Stimulated activated effector memory CD8-positive, alpha-beta T cell treated with anti-CD3 and anti-CD28 coated beads, Interleukin-12 subunit alpha, Interleukin-12 subunit beta, amount 100 ng/mL, for 72 hours (primary cell): ENCODE measurements at regions not wholly inside any gene's neighbourhood (a gene's known extent, or its start where the extent isn't known, plus 50 kb on each side); places are given as distances from the start of the nearest gene placed in this dataset.

Experiments
- ATAC-seq: fragments of 150-1000 bp; cut with Tn5 transposase; 2 replicates; pipeline ENCODE4 v1.10.0; 2021
- DNase-seq, 2 donors: peaks; one replicate each; pipeline ENCODE4 v3.0.0; 2021 to 2022; ENCODE audit warnings: low spot score in 2 of 2
- H3K27ac Mint-ChIP-seq: one replicate; pipeline ENCODE4 v1.8.0; 2022; ENCODE audit warnings: mild to moderate bottlenecking, mixed read lengths
- H3K36me3 Mint-ChIP-seq: one replicate; pipeline ENCODE4 v1.8.0; 2022; ENCODE audit warnings: mild to moderate bottlenecking, mixed read lengths
- H3K4me1 Mint-ChIP-seq: one replicate; pipeline ENCODE4 v1.8.0; 2022; ENCODE audit warnings: mixed read lengths
- H3K4me3 Mint-ChIP-seq: one replicate; pipeline ENCODE4 v1.8.0; 2022; ENCODE audit warnings: mild to moderate bottlenecking, mixed read lengths
- H3K9me3 Mint-ChIP-seq: one replicate; pipeline ENCODE4 v1.8.0; 2022; ENCODE audit warnings: mixed read lengths

DNA sequence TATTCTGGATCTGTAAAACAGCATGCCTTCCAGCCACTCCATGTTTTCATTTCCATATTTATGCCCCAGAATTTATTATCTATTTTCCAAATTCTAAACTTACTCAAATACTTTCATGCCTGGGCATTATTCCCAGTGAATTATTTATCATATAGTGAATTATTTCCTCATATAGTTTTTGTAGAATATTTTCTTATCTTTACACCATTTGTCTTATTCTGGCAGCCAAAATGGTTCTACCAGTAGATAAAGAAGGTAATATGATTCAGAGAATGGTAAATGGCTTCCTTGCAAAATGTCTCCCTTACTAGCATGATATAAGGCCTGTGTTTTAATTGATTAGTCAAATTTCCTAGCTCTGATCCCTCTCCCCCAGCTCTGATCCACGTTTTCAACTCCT is 305.8 kb downstream of the SPRY2 start:
- H3K27ac Mint-ChIP-seq = no peak overlapping the region
- no peaks in the 10 kb centered on the region for H3K36me3 Mint-ChIP-seq
- ATAC-seq = no peak
- no peaks in the 10 kb centered on the region for H3K4me1 Mint-ChIP-seq
- DNase-seq = no peak
- no peak overlapping the region for H3K4me3 Mint-ChIP-seq
- H3K9me3 Mint-ChIP-seq = peaks cover 3% of the 10 kb centered on the region

DNA sequence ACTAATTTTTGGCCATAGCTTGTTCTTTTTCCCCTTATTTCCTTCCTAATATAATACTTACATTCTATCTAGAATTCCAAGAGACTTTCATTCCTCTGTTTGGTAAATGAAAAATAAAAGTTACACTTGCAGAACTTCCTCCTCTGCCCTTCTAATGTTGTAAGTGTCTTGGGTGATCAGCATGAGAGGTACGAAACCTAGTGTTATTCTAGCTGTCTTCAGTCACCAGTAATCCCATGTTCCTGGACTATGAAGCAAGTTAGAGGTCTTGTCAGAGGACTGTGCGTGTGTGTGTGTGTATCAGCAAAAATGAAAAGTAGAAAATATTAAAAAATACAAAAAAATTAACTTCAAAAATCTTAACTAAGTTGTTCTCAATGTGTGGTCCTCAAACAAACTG is 307.0 kb downstream of the SPRY2 start:
- Mint-ChIP-seq H3K27ac (no peak overlapping the region), H3K36me3 (no peaks in the 10 kb centered on the region), H3K4me3 (no peak overlapping the region), H3K9me3 (peaks cover 3% of the 10 kb centered on the region), H3K4me1 (no peaks in the 10 kb centered on the region)
- ATAC-seq (no peak), DNase-seq (no peak)

DNA sequence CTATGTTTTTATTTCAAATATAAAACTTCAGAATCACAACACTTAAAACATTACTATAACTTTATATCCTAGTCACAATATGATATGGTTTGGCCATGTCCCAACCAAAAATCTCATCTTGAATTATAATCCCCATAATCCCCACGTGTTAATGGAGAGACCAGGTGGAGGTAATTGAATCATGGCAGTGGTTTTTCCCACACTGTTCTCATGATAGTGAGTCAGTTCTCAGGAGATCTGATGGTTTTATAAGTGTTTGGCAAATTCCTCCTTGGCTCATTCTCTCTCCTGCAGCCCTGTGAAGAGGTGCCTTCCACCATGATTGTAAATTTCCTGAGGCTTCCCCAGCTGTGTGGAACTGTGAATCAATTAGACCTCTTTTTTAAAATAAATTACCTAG is 307.6 kb downstream of the SPRY2 start:
- Mint-ChIP-seq H3K4me3 (no peak overlapping the region), H3K27ac (no peak overlapping the region), H3K9me3 (peaks cover 3% of the 10 kb centered on the region), H3K36me3 (no peaks in the 10 kb centered on the region), H3K4me1 (no peaks in the 10 kb centered on the region)
- ATAC-seq (no peak), DNase-seq (no peak)

DNA sequence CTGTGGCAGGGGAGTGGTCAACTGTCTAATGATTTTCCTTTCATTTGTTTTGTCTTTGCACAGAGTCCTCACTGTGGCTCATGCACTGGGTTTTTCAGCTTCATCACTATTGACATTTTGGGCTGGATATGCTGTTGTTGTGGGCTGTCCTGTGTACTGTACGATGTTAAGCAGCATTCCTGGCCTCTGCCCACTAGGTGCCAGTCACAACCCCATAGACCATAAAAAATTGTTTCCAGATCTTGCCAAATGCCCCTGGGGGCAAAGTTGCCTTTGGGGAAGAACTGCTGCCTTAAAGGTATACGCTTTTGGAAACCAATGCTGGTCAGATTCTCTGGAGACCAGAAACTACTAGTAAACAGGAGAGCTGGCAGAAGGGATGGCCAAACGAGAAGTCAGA is 310.4 kb downstream of the SPRY2 start:
- DNase-seq (no peak), ATAC-seq (no peak)
- no peak overlapping the region for H3K27ac Mint-ChIP-seq
- no peaks in the 10 kb centered on the region for H3K9me3 Mint-ChIP-seq
- no peak overlapping the region for H3K4me3 Mint-ChIP-seq
- H3K4me1 Mint-ChIP-seq = no peaks in the 10 kb centered on the region
- H3K36me3 Mint-ChIP-seq = no peaks in the 10 kb centered on the region

DNA sequence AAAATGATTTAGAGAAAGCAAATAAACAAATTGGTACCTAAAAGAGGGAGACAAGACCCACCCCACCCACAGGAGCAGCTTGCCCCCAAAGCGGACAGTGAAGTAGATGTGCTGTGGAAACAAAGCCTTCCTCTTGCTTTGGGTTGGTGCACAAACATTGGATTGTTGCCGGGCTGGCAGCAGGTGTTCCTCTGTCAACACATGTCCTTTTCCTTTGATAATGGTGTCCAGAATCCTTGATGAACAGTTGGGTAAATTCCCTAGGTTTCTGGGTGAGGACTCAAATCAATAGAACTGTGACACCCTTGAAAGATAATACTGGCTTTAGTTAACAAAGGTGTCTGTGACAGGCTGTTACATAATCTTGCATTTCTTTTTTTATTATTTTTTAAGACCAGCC is 311.8 kb downstream of the SPRY2 start:
- ATAC-seq (no peak), DNase-seq (no peak)
- no peaks in the 10 kb centered on the region for H3K36me3 Mint-ChIP-seq
- H3K27ac Mint-ChIP-seq = no peak overlapping the region
- no peaks in the 10 kb centered on the region for H3K4me1 Mint-ChIP-seq
- H3K4me3 Mint-ChIP-seq = no peak overlapping the region
- no peaks in the 10 kb centered on the region for H3K9me3 Mint-ChIP-seq

DNA sequence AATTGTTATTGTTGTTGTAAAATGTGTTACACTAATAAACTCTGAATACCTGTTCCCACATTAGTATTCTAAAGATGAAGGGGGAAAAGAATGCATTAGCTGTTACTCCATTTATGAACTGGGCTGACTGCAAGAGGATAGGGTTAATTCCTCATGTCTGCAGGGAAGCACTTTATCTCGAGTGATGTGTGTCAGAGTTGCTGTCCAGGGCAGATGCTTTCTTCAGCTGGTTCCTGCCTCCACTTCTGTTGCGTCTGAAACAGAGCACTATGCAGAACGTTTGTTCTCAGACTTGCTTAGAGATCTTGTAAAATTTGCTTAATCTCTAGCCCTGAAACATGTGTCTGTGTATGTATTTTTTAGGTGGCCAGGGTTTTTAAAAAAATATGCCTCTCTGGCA is 318.8 kb downstream of the SPRY2 start:
- ATAC-seq (no peak), DNase-seq (no peak)
- H3K9me3 Mint-ChIP-seq = no peaks in the 10 kb centered on the region
- no peak overlapping the region for H3K27ac Mint-ChIP-seq
- no peak overlapping the region for H3K4me3 Mint-ChIP-seq
- H3K4me1 Mint-ChIP-seq = no peaks in the 10 kb centered on the region
- no peaks in the 10 kb centered on the region for H3K36me3 Mint-ChIP-seq

DNA sequence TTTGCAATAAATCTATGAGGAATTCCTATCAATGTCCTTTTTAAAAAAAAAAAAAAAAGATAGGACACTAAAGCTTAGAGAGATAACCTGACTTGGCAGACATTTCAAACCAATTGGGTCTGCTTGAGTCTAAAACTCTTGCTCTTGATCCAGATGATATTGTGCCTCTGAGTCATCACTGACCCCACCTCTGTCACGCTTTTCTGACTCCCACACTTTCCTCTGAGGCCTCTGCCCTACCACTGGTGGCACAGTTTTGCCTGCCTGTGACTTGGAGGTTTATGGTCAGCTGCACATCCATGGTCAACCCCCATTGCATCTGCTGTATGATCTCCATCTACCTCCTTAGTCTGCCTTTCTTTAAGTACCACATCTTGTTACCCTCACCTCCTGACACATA is 328.7 kb downstream of the SPRY2 start:
- no peaks in the 10 kb centered on the region for H3K36me3 Mint-ChIP-seq
- no peak overlapping the region for H3K27ac Mint-ChIP-seq
- H3K4me1 Mint-ChIP-seq = no peaks in the 10 kb centered on the region
- ATAC-seq (no peak), DNase-seq (no peak)
- no peak overlapping the region for H3K4me3 Mint-ChIP-seq
- peaks cover 6% of the 10 kb centered on the region for H3K9me3 Mint-ChIP-seq

DNA sequence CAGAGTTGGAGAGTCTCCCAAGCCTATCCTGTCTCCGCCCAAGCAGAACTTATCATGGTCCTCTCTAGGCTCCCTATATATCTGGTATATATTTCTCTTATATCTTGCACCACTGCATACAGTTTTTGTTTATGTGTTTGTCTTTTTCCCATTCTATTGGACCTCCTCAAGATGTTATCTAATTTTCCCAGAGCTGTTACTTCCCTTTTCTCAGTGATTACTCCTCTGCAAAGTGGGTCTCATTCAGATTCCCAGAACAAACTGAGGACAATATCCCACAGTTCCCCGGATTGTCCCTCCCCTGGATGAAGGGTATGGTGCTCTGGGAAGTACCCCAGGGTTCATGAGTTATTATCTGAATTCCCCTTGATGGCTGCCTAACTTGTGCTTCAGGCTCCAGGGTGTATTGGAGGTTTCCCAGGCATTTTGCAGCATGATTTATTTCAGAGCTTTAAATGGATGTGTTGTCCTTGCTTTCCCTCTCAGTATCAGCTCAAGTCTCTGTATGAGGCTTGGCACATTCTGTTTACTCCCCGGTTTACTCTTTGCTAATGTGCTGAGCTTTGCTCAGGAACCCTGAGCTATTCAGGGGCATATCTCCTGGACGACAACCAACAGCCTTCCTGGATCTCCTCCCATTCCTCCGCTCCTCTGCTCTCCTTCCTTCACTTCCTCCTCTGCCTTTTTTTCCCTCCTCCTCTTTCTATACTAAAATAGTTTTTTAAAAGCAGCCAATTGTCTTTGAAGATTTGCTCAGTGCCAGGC is 329.3 kb downstream of the SPRY2 start:
- Mint-ChIP-seq H3K4me3 (no peak overlapping the region), H3K9me3 (peaks cover 6% of the 10 kb centered on the region), H3K4me1 (no peaks in the 10 kb centered on the region), H3K27ac (no peak overlapping the region), H3K36me3 (no peaks in the 10 kb centered on the region)
- ATAC-seq (no peak), DNase-seq (no peak)

DNA sequence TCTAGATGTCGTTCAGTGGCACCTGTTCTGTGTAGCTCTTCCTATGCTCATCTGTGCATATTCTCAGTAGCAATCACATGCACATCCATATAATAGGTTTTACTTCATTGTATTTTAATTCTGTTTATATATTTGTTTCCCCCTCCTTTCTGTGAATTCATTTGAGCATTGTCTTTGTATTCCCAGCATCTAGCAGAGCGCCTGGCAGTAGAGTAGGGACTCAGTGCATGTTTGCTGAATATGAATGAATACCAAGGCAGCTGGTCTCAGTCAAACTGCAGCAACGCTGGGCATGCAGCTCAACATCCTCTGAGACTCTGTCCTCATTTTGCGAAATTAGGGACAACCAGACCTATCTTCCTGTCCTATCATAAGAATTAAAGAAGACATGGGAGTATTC is 330.1 kb downstream of the SPRY2 start:
- Mint-ChIP-seq H3K36me3 (no peaks in the 10 kb centered on the region), H3K4me3 (no peak overlapping the region), H3K9me3 (peaks cover 6% of the 10 kb centered on the region), H3K4me1 (no peaks in the 10 kb centered on the region), H3K27ac (no peak overlapping the region)
- ATAC-seq = no peak
- no peak for DNase-seq

DNA sequence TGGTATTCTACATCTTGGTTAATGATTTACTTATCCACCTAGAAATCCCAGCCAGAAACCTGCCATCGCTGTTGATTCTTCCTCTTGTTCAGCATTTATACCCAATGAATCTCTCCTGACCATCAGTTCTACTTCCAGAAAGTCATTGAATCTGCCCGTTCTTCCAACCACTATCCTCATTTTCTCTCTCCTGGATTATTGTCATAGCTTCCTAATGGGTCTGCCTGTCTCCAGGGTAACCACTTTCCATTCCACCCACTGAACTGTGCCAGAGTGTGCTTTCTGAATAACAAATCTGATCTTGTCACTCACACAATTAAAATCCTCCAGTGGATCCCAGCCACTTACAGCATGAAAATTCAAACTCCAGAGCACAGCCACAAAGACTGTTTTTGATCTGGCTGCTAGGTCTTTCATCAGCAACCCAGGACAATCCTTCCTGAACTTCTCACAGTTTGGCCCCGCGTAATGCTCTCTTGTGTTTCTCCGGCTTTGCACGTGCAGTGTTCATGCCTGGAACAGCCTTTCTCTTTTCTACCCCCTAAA is 330.6 kb downstream of the SPRY2 start:
- Mint-ChIP-seq H3K36me3 (no peaks in the 10 kb centered on the region), H3K4me1 (no peaks in the 10 kb centered on the region), H3K9me3 (peaks cover 6% of the 10 kb centered on the region), H3K27ac (no peak overlapping the region), H3K4me3 (no peak overlapping the region)
- ATAC-seq (no peak), DNase-seq (no peak)

DNA sequence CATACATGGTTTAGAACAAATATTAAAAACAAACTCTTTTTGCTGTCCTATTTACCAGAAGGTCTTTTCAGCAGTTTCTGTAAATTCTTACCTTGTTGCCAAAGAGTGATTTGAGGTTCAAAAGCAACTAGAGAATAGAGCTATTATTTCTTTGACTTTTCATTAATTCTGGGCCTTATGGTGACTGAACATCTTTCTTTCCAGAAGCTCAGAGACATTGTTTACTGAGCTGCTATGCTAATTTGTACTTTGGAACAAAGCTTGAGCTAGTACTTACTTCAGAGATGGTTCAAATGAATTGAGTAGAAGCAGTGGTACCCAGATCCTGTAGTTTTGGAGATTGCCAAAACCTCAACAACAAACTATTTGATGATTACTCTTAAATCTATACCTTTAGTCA is 331.2 kb downstream of the SPRY2 start:
- H3K4me3 Mint-ChIP-seq = no peak overlapping the region
- no peaks in the 10 kb centered on the region for H3K4me1 Mint-ChIP-seq
- peaks cover 9% of the 10 kb centered on the region for H3K9me3 Mint-ChIP-seq
- H3K36me3 Mint-ChIP-seq = no peaks in the 10 kb centered on the region
- DNase-seq (no peak), ATAC-seq (no peak)
- H3K27ac Mint-ChIP-seq = no peak overlapping the region

DNA sequence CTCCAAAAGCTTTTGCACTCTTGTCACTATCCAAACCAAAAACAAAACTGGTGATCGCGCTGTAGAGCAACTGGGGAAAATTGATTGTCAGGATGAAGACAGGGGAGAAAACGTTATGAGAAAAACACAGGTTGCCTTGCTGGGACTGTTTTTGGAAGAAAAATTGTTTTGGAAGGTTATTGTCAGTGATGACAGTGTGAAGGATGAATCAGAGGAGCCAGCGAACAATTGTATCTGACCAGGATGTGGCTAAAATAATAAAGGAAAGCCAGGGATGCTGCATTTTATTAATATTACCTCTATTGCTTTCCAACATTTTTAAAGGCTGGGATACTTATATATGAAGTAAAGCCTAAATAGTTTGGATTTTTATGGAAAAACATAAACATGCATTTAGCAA is 334.0 kb downstream of the SPRY2 start:
- DNase-seq (no peak), ATAC-seq (no peak)
- Mint-ChIP-seq H3K27ac (no peak overlapping the region), H3K4me3 (no peak overlapping the region), H3K4me1 (no peaks in the 10 kb centered on the region), H3K9me3 (peaks cover 5% of the 10 kb centered on the region), H3K36me3 (no peaks in the 10 kb centered on the region)

DNA sequence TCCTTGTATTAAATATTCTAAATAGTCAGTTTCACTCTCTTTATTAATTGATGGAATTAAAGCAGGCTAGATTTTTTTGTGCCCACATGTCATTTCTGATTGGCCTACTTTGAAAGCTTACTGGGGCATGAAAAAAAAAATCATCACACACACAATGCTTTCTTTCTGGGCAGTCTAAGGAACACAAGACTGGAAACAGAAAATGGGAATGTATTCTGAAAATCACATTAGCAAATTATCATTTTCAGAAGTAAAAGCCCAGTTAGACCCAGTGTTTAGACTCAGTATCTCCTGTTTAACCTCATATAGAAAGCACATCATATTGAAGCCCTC is 339.4 kb downstream of the SPRY2 start:
- DNase-seq (no peak), ATAC-seq (no peak)
- Mint-ChIP-seq H3K4me1 (no peaks in the 10 kb centered on the region), H3K9me3 (peaks cover 3% of the 10 kb centered on the region), H3K4me3 (no peak overlapping the region), H3K27ac (no peak overlapping the region), H3K36me3 (no peaks in the 10 kb centered on the region)

DNA sequence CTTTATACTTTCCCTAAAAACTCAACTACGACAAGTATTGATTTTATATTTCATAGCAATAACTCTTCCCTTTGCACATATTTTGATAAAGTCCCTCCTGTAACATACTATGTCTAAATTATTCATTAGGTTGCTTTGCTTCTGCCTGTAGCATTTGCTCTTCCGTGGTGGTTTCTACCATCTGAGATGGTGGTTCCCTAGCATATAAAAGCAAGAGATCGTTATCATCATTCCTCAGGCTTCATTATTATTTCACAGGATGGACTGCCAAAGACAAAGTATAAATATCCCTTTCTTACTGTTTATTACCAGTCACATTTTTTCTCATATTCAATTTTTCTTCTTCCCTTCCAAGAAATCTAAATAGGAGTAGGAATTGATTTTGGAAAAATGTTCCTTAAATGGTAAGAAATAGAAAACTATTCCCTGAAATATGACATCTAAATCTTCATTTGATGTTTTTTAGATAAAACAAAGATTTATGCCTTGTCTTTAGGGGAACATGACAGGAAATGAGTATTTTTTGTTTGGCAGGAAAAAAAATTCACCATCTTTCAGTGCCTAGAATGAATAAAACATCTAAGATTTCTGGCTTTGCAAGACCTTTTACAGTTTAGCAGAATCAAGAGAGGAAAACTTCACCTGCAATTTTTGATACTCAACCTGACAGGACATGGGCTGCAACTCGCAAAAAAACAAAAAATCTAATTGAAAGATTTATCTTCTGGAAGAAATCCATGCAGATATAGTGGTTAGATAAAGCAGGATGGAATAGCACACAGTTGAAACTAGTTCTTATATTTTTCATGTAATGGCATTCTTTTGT is 340.0 kb downstream of the SPRY2 start:
- Mint-ChIP-seq H3K9me3 (peaks cover 3% of the 10 kb centered on the region), H3K27ac (no peak overlapping the region), H3K4me1 (no peaks in the 10 kb centered on the region), H3K4me3 (no peak overlapping the region), H3K36me3 (no peaks in the 10 kb centered on the region)
- no peak for ATAC-seq
- DNase-seq = no peak

DNA sequence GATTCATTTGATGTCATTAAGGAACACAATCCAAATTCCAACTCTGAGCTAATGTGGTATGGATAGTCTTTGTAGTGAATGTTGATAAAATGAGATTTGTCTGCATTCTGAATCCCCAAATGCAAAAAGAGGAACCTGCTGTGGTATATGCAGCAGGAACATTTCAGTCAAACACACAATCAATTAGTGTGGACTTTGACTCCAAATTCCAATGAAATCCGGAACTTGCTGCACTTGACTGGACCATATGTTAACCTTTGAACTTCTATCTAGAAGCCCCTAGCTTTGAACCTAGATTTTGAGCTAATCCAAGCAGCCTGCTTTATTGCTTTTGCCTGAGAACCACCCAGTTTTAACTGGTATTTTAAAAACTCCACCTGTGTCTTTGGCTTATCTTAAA is 341.3 kb downstream of the SPRY2 start:
- ATAC-seq = no peak
- Mint-ChIP-seq H3K9me3 (peaks cover 3% of the 10 kb centered on the region), H3K36me3 (no peaks in the 10 kb centered on the region), H3K4me1 (no peaks in the 10 kb centered on the region), H3K27ac (no peak overlapping the region), H3K4me3 (no peak overlapping the region)
- DNase-seq = no peak

DNA sequence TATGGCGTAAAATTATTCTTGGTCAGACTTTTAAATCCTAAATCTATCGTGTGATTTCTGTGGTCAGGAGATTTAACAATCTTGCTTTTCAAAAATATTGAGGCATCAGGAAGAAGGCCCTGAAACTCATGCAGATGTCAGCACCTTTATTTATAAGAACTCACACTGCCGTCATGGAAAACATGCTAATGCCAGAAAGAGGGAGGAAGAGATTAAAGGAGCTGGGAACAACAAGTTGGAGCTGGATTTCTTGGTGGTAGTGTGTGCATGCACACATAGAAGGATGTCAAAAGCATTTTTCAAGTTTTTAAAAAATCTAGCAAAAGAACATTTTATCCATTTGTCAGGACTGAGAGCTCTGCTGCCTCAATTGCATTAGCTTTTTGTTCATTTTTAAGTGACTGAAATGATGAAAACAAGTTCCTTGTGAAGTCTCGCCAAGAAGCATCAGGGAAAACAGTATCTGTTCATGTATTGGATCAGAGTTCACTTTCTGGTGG is 342.5 kb downstream of the SPRY2 start:
- Mint-ChIP-seq H3K27ac (no peak overlapping the region), H3K9me3 (peaks cover 3% of the 10 kb centered on the region), H3K4me1 (no peaks in the 10 kb centered on the region), H3K36me3 (no peaks in the 10 kb centered on the region), H3K4me3 (no peak overlapping the region)
- ATAC-seq (no peak), DNase-seq (no peak)
